ENCODE measurements at regions not wholly inside any gene's neighbourhood (a gene's known extent, or its start where the extent isn't known, plus 50 kb on each side); places are given as distances from the start of the nearest gene placed in this dataset.

- no peak for TF ChIP-seq CTCF (IDR thresholded peaks at IDR 0.05; ENCODE audit: control insufficient read depth, extremely low read depth, insufficient read depth)
- no peak overlapping the region for H3K4me3 ChIP-seq (ENCODE audit: low read depth, low read length)
- no peak for DNase-seq (ENCODE audit: low read depth)
These were observed 421.1 kb downstream of the VRK1 start for GRCh38 chr14:97218274-97218673.

- no peak overlapping the region for H3K4me3 ChIP-seq (ENCODE audit: low read depth, low read length)
- no peak for TF ChIP-seq CTCF (IDR thresholded peaks at IDR 0.05; ENCODE audit: control insufficient read depth, extremely low read depth, insufficient read depth)
- DNase-seq (ENCODE audit: low read depth), result no peak
These were observed 421.7 kb downstream of the VRK1 start for GRCh38 chr14:97218691-97219430.

- TF ChIP-seq CTCF (IDR thresholded peaks at IDR 0.05; ENCODE audit: control insufficient read depth, extremely low read depth, insufficient read depth), result no peak
- DNase-seq (ENCODE audit: low read depth), result no peak
- no peak overlapping the region for H3K4me3 ChIP-seq (ENCODE audit: low read depth, low read length)
These were observed 422.3 kb downstream of the VRK1 start for GRCh38 chr14:97219431-97220017.

GRCh38 chr14:97221572-97222285 is 424.5 kb downstream of the VRK1 start:
- no peak overlapping the region for H3K4me3 ChIP-seq (ENCODE audit: low read depth, low read length)
- no peak for DNase-seq (ENCODE audit: low read depth)
- TF ChIP-seq CTCF (IDR thresholded peaks at IDR 0.05; ENCODE audit: control insufficient read depth, extremely low read depth, insufficient read depth), result no peak

- TF ChIP-seq CTCF (IDR thresholded peaks at IDR 0.05; ENCODE audit: control insufficient read depth, extremely low read depth, insufficient read depth), result no peak
- no peak overlapping the region for H3K4me3 ChIP-seq (ENCODE audit: low read depth, low read length)
- DNase-seq (ENCODE audit: low read depth), result no peak
These were observed 426.8 kb downstream of the VRK1 start for GRCh38 chr14:97224016-97224415.

- no peak for DNase-seq (ENCODE audit: low read depth)
- H3K4me3 ChIP-seq (ENCODE audit: low read depth, low read length), result no peak overlapping the region
These were observed 432.9 kb downstream of the VRK1 start for GRCh38 chr14:97230051-97230450.

More at GRCh38 chr14:97230051-97230450, 432.9 kb downstream of the VRK1 start:
- TF ChIP-seq CTCF (IDR thresholded peaks at IDR 0.05; ENCODE audit: control insufficient read depth, extremely low read depth, insufficient read depth), result no peak

Measured in LNCaP clone FGC (cell line).